Panc1 (cell line): ENCODE measurements at regions not wholly inside any gene's neighbourhood (a gene's known extent, or its start where the extent isn't known, plus 50 kb on each side); places are given as distances from the start of the nearest gene placed in this dataset.

Source experiments
- ATAC-seq: fragments of 200-7000 bp; cut with Tn5 transposase; 2 replicates; pipeline ENCODE4 v1.9.1; 2020; ENCODE audit warnings: mild to moderate bottlenecking, moderate library complexity
- BruUV-seq: library from RNA; stranded (reverse); fragments of 400-500 nt; replicated peaks from 2 replicates; lab custom pipeline; 2021; lab: Mats Ljungman, UMichigan
- CTCF ChIA-PET: fragments of 300-600 bp; sonication (Branson Sonifier 250); formaldehyde crosslinking; loops from one replicate; lab custom pipeline; 2022; ENCODE audit warnings: antibody characterized with exemption; lab: Charles Lee
- POLR2A ChIA-PET: fragments of 300-600 bp; sonication (Branson Sonifier 250); formaldehyde crosslinking; loops from one replicate; lab custom pipeline; 2022; ENCODE audit warnings: antibody characterized with exemption; lab: Charles Lee
- DNase-seq: peaks from one replicate; pipeline ENCODE4 v3.0.0-alpha.2; 2010; ENCODE audit warnings: low read depth, low spot score
- H3K27ac ChIP-seq: 2 replicates; pipeline ENCODE4 v1.5.1; 2011; ENCODE audit warnings: mild to moderate bottlenecking, low read length, inconsistent platforms
- H3K27me3 ChIP-seq: fragments of 200-500 bp; sonication (Bioruptor generic); 2 replicates; pipeline ENCODE4 v1.6.0; 2014; ENCODE audit warnings: low read length, inconsistent platforms; ENCODE audit not compliant: control insufficient read depth, insufficient read depth
- H3K36me3 ChIP-seq: fragments of 200-500 bp; sonication (Bioruptor generic); 2 replicates; pipeline ENCODE4 v1.5.1; 2014; ENCODE audit warnings: inconsistent platforms, mild to moderate bottlenecking, low read length, moderate library complexity; ENCODE audit not compliant: control insufficient read depth, insufficient read depth
- H3K4me1 ChIP-seq: 2 replicates; pipeline ENCODE4 v1.5.1; 2011; ENCODE audit warnings: inconsistent platforms, mild to moderate bottlenecking, low read length, moderate library complexity; ENCODE audit not compliant: control insufficient read depth, insufficient read depth
- H3K4me3 ChIP-seq, 2 experiments: 2 replicates each; pipeline ENCODE4 v1.5.1; 2011 to 2012; ENCODE audit warnings: low read depth in 2 of 2, low read length in 2 of 2, mild to moderate bottlenecking in 2 of 2, inconsistent platforms in 1 of 2, moderate library complexity in 1 of 2
- H3K9me3 ChIP-seq: fragments of 200-500 bp; sonication (Bioruptor generic); 2 replicates; pipeline ENCODE4 v1.5.1; 2014; ENCODE audit warnings: low read depth, mild to moderate bottlenecking, inconsistent platforms, low read length, moderate library complexity; ENCODE audit not compliant: control insufficient read depth, insufficient read depth
- POLR2AphosphoS5 ChIP-seq: IDR thresholded peaks from 2 replicates; pipeline ENCODE4 v1.6.1; 2012; ENCODE audit warnings: mild to moderate bottlenecking, low read depth, low read length, moderate library complexity
- SIN3A ChIP-seq: IDR thresholded peaks from 2 replicates; pipeline ENCODE4 v1.6.1; 2012; ENCODE audit warnings: low read depth, mild to moderate bottlenecking, low read length, moderate library complexity, borderline replicate concordance; ENCODE audit not compliant: insufficient read depth
- TCF7L2 ChIP-seq: IDR thresholded peaks from 2 replicates; pipeline ENCODE4 v1.6.1; 2011; ENCODE audit warnings: mild to moderate bottlenecking, low read depth, low read length, inconsistent platforms
- in situ Hi-C: cut with HindIII; loops from 2 replicates; pipeline ENCODE4 v1.10.0; 2016; ENCODE audit warnings: low sequenced_read_pairs, low pct_unique_long_range_greater_than_20kb
- intact Hi-C: fragments of 100-400 bp; cut with micrococcal nuclease; formaldehyde crosslinking; loops from one replicate; pipeline ENCODE4 v1.10.0; 2022; ENCODE audit not compliant: unreplicated experiment
- TF ChIP-seq, protein P1 (sequence below), 2 experiments: IDR thresholded peaks; 2 replicates each; pipeline ENCODE4 v1.6.1; 2011 to 2012; ENCODE audit warnings: low read depth in 2 of 2, control low read depth in 1 of 2, low read length in 1 of 2, mild to moderate bottlenecking in 1 of 2, moderate library complexity in 1 of 2; ENCODE audit not compliant: insufficient read depth in 1 of 2
- TF ChIP-seq, protein P2 (sequence below): fragments of 450-650 bp; IDR thresholded peaks from 2 replicates; pipeline ENCODE4 v1.5.1; 2017; ENCODE audit warnings: mild to moderate bottlenecking

DNA sequence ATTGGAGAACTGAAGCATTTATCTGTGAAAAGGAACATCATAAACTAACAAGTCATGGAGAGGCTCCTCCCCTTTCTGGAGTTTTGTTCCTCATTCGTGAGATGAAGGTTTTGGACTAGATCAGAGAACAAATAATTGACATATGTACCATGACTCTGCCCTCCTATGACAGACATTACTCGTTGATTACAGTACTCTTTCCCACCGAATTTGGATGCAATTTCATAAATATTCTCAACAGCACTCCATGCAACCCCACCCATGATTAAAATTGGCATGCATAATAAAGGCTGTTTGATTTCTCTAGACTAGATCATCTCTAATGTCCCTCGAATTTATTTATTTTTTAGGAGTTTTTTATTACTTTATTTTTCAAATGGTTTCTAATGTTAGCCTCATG lies 258.9 kb upstream of the LDB2 start:
- ATAC-seq: no peak
- no TSS peak for BruUV-seq
- in situ Hi-C loops (no loop called here), intact Hi-C loops (no loop called here)
- ChIA-PET CTCF (no interaction called here), POLR2A (no interaction called here)
- Histone ChIP-seq H3K27ac (no peak overlapping the region), H3K9me3 (no peaks in the 10 kb centered on the region), H3K36me3 (no peaks in the 10 kb centered on the region), H3K4me3 (no peak overlapping the region), H3K4me1 (no peaks in the 10 kb centered on the region), H3K27me3 (no peaks in the 10 kb centered on the region)
- DNase-seq: no peak
- TF ChIP-seq SIN3A: no peak
- TF ChIP-seq TCF7L2: no peak
- TF ChIP-seq, protein P1, sequence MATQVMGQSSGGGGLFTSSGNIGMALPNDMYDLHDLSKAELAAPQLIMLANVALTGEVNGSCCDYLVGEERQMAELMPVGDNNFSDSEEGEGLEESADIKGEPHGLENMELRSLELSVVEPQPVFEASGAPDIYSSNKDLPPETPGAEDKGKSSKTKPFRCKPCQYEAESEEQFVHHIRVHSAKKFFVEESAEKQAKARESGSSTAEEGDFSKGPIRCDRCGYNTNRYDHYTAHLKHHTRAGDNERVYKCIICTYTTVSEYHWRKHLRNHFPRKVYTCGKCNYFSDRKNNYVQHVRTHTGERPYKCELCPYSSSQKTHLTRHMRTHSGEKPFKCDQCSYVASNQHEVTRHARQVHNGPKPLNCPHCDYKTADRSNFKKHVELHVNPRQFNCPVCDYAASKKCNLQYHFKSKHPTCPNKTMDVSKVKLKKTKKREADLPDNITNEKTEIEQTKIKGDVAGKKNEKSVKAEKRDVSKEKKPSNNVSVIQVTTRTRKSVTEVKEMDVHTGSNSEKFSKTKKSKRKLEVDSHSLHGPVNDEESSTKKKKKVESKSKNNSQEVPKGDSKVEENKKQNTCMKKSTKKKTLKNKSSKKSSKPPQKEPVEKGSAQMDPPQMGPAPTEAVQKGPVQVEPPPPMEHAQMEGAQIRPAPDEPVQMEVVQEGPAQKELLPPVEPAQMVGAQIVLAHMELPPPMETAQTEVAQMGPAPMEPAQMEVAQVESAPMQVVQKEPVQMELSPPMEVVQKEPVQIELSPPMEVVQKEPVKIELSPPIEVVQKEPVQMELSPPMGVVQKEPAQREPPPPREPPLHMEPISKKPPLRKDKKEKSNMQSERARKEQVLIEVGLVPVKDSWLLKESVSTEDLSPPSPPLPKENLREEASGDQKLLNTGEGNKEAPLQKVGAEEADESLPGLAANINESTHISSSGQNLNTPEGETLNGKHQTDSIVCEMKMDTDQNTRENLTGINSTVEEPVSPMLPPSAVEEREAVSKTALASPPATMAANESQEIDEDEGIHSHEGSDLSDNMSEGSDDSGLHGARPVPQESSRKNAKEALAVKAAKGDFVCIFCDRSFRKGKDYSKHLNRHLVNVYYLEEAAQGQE (IDR thresholded peaks at IDR 0.05; ENCODE audit: insufficient read depth in 1 of 2, low read depth in 2 of 2, low read length in 1 of 2): no peak
- no peak for TF ChIP-seq POLR2AphosphoS5
- TF ChIP-seq, protein P2, sequence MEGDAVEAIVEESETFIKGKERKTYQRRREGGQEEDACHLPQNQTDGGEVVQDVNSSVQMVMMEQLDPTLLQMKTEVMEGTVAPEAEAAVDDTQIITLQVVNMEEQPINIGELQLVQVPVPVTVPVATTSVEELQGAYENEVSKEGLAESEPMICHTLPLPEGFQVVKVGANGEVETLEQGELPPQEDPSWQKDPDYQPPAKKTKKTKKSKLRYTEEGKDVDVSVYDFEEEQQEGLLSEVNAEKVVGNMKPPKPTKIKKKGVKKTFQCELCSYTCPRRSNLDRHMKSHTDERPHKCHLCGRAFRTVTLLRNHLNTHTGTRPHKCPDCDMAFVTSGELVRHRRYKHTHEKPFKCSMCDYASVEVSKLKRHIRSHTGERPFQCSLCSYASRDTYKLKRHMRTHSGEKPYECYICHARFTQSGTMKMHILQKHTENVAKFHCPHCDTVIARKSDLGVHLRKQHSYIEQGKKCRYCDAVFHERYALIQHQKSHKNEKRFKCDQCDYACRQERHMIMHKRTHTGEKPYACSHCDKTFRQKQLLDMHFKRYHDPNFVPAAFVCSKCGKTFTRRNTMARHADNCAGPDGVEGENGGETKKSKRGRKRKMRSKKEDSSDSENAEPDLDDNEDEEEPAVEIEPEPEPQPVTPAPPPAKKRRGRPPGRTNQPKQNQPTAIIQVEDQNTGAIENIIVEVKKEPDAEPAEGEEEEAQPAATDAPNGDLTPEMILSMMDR: no peak

- TF ChIP-seq TCF7L2 (no peak), POLR2AphosphoS5 (no peak), SIN3A (no peak)
- TF ChIP-seq, protein P2: no peak
- TF ChIP-seq, protein P1 (IDR thresholded peaks at IDR 0.05; ENCODE audit: insufficient read depth in 1 of 2, low read depth in 2 of 2, low read length in 1 of 2): no peak
- no TSS peak for BruUV-seq
- POLR2A ChIA-PET: no interaction called here
- H3K27me3 ChIP-seq: no peaks in the 10 kb centered on the region
- intact Hi-C loops (no loop called here), in situ Hi-C loops (no loop called here)
- H3K4me3 ChIP-seq: no peak overlapping the region
- no peak for DNase-seq
- no peak overlapping the region for H3K27ac ChIP-seq
- CTCF ChIA-PET: no interaction called here
- ATAC-seq: no peak
- no peaks in the 10 kb centered on the region for H3K4me1 ChIP-seq
- no peaks in the 10 kb centered on the region for H3K9me3 ChIP-seq
- H3K36me3 ChIP-seq: no peaks in the 10 kb centered on the region
Measured at GRCh38 chr4:17155486-17155885, 257.0 kb upstream of the LDB2 start.
